Fibroblast of lung (primary cell): ENCODE measurements at regions not wholly inside any gene's neighbourhood (a gene's known extent, or its start where the extent isn't known, plus 50 kb on each side); places are given as distances from the start of the nearest gene placed in this dataset.

Source experiments
- DNase-seq, 2 donors: peaks; one replicate each; pipeline versions ENCODE4 v3.0.0 to v3.0.0-alpha.2; 2010; ENCODE audit warnings: low read depth in 2 of 2
- H2AFZ ChIP-seq: 2 replicates; pipeline ENCODE4 v1.5.1; 2012; ENCODE audit warnings: low read length, control low read depth, inconsistent platforms
- H3K27ac ChIP-seq: 2 replicates; pipeline ENCODE4 v1.5.1; 2011; ENCODE audit warnings: low read length, control low read depth; ENCODE audit not compliant: insufficient read depth
- H3K27me3 ChIP-seq: 2 replicates; pipeline ENCODE4 v1.5.1; 2011; ENCODE audit warnings: mild to moderate bottlenecking, low read length; ENCODE audit not compliant: control insufficient read depth, insufficient read depth
- H3K36me3 ChIP-seq: 2 replicates; pipeline ENCODE4 v1.5.1; 2011; ENCODE audit warnings: low read length; ENCODE audit not compliant: control insufficient read depth, insufficient read depth
- H3K4me1 ChIP-seq: 2 replicates; pipeline ENCODE4 v1.5.1; 2011; ENCODE audit warnings: low read length; ENCODE audit not compliant: control insufficient read depth, insufficient read depth; ENCODE audit errors: extremely low read depth
- H3K4me2 ChIP-seq: 2 replicates; pipeline ENCODE4 v1.5.1; 2011; ENCODE audit warnings: low read length, control low read depth; ENCODE audit not compliant: insufficient read depth; ENCODE audit errors: extremely low read depth
- H3K4me3 ChIP-seq, 4 experiments: fragments of 200-600 bp in 1 of 4; sonication (generic) in 1 of 4; replicated peaks in 1 of 4; 2 replicates each; pipeline ENCODE4 v1.5.1; 2011 to 2016; ENCODE audit warnings: low read length in 4 of 4, low read depth in 3 of 4, mild to moderate bottlenecking in 3 of 4, control low read depth in 2 of 4, inconsistent platforms in 1 of 4, mixed read lengths in 1 of 4; ENCODE audit not compliant: insufficient read depth in 1 of 4; ENCODE audit errors: control extremely low read depth in 1 of 4
- H3K79me2 ChIP-seq: 2 replicates; pipeline ENCODE4 v1.5.1; 2012; ENCODE audit warnings: mild to moderate bottlenecking, low read length, inconsistent platforms; ENCODE audit not compliant: control insufficient read depth, insufficient read depth
- H3K9ac ChIP-seq: 2 replicates; pipeline ENCODE4 v1.5.1; 2011; ENCODE audit warnings: mild to moderate bottlenecking, low read length, control low read depth; ENCODE audit not compliant: insufficient read depth
- H3K9me3 ChIP-seq: 2 replicates; pipeline ENCODE4 v1.5.1; 2012; ENCODE audit warnings: low read depth, low read length; ENCODE audit not compliant: control insufficient read depth, insufficient read depth
- H4K20me1 ChIP-seq: 2 replicates; pipeline ENCODE4 v1.5.1; 2011; ENCODE audit warnings: low read length; ENCODE audit not compliant: control insufficient read depth, insufficient read depth; ENCODE audit errors: extremely low read depth
- CTCF ChIP-seq, 2 donors: IDR thresholded peaks in 1 of 2; conservative IDR thresholded peaks in 1 of 2; 1 replicate in 1 of 2; 2 replicates in 1 of 2; pipeline ENCODE4 v1.5.1; 2011 to 2012; ENCODE audit warnings: low read length in 2 of 2, control low read depth in 1 of 2, inconsistent platforms in 1 of 2, low read depth in 1 of 2, mild to moderate bottlenecking in 1 of 2
- EZH2 ChIP-seq: IDR thresholded peaks from 2 replicates; pipeline ENCODE4 v1.5.1; 2012; ENCODE audit warnings: low read length, control low read depth, mild to moderate bottlenecking; ENCODE audit errors: missing control alignments

GRCh38 chr5:68002836-68003235 is 212.7 kb upstream of the PIK3R1 start:
- Histone ChIP-seq H3K36me3 (no peaks in the 10 kb centered on the region), H3K4me1 (peaks cover 7% of the 10 kb centered on the region), H3K27me3 (no peaks in the 10 kb centered on the region), H3K9me3 (no peaks in the 10 kb centered on the region), H2AFZ (no peak overlapping the region), H3K27ac (no peak overlapping the region), H3K79me2 (no peaks in the 10 kb centered on the region), H3K4me2 (no peak overlapping the region), H3K9ac (no peak overlapping the region), H3K4me3 (no peak overlapping the region), H4K20me1 (no peaks in the 10 kb centered on the region)
- TF ChIP-seq CTCF (conservative IDR thresholded peaks at IDR 0.05 in 1 of 2, IDR thresholded peaks at IDR 0.05 in 1 of 2; ENCODE audit: low read depth in 1 of 2, low read length in 2 of 2) (no peak), EZH2 (no peak)
- no peak for DNase-seq

GRCh38 chr5:68000805-68001204 is 214.8 kb upstream of the PIK3R1 start:
- H3K79me2 ChIP-seq = no peaks in the 10 kb centered on the region
- DNase-seq = no peak
- H3K4me1 ChIP-seq = peaks cover 7% of the 10 kb centered on the region
- H3K36me3 ChIP-seq = no peaks in the 10 kb centered on the region
- TF ChIP-seq EZH2 = no peak
- no peak for TF ChIP-seq CTCF (conservative IDR thresholded peaks at IDR 0.05 in 1 of 2, IDR thresholded peaks at IDR 0.05 in 1 of 2; ENCODE audit: low read depth in 1 of 2, low read length in 2 of 2)
- no peak overlapping the region for H3K4me2 ChIP-seq
- H2AFZ ChIP-seq = no peak overlapping the region
- H3K9ac ChIP-seq = no peak overlapping the region
- no peaks in the 10 kb centered on the region for H4K20me1 ChIP-seq
- H3K27ac ChIP-seq = no peak overlapping the region
- H3K27me3 ChIP-seq = no peaks in the 10 kb centered on the region
- no peaks in the 10 kb centered on the region for H3K9me3 ChIP-seq
- no peak overlapping the region for H3K4me3 ChIP-seq

- no peak for TF ChIP-seq EZH2
- Histone ChIP-seq H3K36me3 (no peaks in the 10 kb centered on the region), H2AFZ (no peak overlapping the region), H4K20me1 (no peaks in the 10 kb centered on the region), H3K4me1 (peaks cover 7% of the 10 kb centered on the region), H3K4me3 (no peak overlapping the region), H3K79me2 (no peaks in the 10 kb centered on the region), H3K9ac (no peak overlapping the region), H3K27ac (no peak overlapping the region), H3K9me3 (no peaks in the 10 kb centered on the region), H3K4me2 (no peak overlapping the region), H3K27me3 (no peaks in the 10 kb centered on the region)
- DNase-seq = no peak
Observed at GRCh38 chr5:67999391-67999790, 216.2 kb upstream of the PIK3R1 start.
